HG02973 (cell line): ENCODE measurements at regions not wholly inside any gene's neighbourhood (a gene's known extent, or its start where the extent isn't known, plus 50 kb on each side); places are given as distances from the start of the nearest gene placed in this dataset.
"Not testable (repeated sequence)": the region's sequence is repeated elsewhere in the genome, so short reads cannot be mapped to it uniquely, and the experiment has no call there.

Source experiments
- ATAC-seq: cut with Tn5 transposase; IDR thresholded peaks from one replicate; pipeline ENCODE4 v1.9.1; 2021; ENCODE audit warnings: moderate library complexity; ENCODE audit not compliant: unreplicated experiment

DNA sequence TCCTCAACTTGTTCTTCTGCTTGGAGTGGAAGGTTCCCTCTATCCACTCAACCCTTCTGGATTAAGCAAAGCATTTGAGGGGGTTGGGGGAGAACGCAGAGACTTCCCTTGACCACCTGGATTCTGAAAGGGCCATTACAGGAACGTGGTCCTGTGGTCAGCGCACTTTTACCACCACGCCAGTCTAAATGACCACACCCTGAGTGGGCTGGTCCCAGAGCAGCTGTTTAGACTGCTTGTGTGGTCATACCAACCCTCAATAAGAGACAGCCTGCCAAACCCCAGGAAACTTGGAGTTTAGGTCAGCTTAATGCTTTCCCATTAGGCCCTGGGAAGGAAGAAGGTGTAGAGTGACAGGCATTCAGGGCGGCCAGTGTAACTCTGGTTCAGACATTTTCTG is 165.5 kb upstream of the ATP2B1 start:
- no peak for ATAC-seq

DNA sequence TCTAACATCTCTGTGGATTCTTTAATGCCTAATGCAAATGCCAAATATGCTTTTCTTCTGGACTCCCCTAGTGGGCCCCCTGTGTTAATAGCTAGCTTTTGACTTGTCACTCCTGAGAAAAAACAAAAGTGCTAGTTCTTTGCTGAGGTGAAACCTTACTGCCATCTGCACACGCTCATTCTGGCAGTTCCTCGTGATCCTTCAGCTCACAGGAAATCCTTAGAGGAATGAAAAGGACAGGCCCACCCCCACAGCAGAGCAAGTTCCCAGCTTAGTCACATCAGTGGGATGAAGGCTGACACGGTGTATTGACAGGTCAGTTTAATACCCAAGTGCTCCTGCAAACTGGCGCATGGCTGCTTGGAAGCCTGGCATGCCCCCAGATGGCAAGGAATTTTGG is 165.1 kb upstream of the ATP2B1 start:
- ATAC-seq, result no peak

DNA sequence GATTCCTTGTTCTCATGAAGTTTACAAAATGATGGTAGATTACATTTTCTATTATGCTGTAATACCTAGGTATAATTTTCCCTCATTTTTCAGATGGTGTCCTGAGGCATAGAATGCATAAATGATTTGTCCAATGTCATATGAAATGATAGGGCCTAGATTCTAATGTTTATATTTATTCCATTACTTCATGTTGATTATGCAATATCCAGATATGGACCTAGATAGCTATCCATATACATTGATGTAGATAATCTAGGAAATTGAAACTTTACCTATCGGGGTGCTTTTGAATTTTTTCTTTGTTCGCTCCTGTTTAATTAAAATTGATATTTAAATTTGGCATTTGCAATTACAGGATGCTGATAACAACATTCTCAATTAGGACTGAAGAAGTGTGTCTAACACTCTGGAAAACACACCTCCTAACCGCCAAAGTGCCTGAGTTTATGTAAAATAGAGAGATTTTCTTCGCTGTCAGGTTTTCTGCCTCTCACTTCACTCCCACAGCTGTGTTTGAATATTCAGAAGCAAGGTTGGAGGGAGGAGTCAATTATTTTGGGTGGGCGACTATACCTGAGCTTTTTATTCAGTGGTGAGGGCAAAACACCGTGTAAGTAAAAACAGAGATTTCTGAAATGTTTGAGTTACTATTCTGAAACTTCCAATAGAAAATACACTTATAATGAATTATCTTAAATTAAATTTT is 164.4 kb upstream of the ATP2B1 start:
- no peak for ATAC-seq

DNA sequence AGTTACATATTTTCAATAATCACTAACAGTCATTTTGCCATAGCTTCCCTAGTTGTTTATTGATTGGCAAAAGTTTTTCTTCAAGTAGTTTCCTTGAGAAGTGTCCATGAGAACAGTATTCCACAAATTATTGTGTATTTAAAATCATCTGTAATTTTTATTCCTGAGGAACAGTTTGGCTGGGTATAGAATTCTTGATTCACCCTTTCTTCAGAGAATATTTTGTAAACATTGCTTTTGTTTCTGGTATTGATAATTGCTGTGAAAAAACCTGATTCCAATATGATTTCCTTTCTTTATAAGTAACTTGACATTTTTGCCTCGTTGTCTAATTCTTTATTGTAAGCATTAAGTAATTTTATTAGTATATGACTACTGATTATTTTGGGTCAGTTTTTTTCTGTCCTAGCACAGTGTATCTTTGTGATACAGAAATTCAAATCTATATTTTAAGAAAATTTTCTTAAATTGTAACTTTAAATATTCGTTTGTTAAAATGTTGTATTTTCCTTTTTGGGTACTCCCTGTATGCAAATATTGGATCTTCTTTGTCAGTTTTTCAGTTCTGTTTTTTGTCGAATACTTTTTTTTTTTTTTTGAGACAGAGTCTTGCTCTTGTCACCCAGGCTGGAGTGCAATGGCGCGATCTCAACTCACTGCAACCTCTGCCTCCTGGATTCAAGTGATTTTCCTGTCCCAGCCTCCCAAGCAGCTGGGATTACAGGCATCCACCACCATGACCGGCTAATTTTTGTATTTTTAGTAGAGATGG is 162.0 kb upstream of the ATP2B1 start:
- no peak for ATAC-seq

DNA sequence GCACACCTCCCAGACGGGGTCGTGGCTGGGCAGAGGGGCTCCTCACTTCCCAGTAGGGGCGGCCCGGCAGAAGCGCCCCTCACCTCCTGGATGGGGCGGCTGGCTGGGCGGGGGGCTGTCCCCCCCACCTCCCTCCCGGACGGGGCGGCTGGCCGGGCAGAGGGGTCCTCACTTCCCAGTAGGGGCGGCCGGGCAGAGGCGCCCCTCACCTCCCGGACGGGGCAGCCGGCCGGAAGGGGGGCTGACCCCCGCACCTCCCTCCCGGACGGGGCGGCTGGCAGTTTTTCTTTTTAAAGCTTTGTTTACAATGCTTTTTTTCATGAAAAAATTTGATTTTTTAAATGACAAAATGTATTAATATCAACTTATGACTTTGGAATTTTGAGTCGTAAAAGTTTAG is 159.0 kb upstream of the ATP2B1 start:
- ATAC-seq, result not testable (repeated sequence)

DNA sequence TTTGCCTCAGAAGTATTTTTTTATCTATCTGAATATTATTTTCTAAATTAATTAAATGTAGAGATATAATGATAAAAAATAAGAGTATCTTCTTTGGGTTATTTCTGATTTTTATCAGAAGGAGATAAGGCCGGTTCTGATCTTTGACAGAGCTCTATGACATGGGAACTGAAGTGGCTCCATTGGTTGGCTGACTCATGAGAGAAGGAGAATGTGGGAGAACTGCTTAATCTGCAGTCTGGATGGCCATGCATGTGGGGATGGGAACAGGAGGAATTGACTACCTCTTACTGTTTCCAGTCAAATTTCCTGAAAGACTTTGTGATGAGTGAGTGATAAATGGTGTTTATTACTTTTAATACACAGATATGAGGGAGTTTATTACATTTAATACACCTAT is 155.8 kb upstream of the ATP2B1 start:
- no peak for ATAC-seq

DNA sequence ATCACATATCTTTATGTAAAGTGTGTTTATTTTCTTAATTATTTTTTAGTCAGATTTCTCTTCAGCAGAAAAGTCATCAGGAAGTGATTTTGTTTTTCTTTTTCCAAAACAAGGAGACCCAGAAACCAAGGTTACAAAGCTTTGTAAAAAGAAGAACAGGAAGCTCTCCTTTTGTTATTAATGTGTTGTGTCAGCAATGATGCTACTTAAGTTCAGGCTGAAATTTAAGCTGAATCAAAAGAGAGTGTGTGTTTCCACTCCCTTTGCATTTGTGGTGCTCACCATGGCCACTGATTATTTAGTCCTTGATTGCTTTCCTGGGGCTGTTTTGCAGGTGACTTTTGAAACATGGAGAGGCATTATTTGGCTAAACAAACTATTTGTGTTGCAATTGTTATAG is 155.3 kb upstream of the ATP2B1 start:
- ATAC-seq, result peak; percentile 44

DNA sequence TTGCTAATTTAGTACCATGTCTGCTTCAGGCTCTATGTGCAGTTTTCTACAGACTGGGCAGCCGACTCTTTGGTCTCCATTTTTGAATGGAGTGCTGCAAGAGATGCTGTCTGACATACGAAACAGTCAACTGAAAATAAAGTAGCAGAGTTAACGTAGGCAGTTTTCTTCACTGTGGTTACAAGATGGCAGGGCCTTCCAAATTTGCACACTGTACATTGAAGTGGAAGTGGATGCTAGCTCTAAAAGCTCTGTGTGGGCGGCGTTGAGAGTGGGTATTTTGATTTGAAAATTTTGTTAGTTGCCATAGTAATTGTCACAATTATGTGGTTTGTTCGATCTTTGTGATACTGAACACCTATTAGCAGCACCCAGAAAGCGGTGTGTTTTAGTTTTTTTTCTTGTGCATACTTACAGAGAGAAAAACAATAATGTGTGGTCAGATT is 154.9 kb upstream of the ATP2B1 start:
- peak; percentile 71 for ATAC-seq

DNA sequence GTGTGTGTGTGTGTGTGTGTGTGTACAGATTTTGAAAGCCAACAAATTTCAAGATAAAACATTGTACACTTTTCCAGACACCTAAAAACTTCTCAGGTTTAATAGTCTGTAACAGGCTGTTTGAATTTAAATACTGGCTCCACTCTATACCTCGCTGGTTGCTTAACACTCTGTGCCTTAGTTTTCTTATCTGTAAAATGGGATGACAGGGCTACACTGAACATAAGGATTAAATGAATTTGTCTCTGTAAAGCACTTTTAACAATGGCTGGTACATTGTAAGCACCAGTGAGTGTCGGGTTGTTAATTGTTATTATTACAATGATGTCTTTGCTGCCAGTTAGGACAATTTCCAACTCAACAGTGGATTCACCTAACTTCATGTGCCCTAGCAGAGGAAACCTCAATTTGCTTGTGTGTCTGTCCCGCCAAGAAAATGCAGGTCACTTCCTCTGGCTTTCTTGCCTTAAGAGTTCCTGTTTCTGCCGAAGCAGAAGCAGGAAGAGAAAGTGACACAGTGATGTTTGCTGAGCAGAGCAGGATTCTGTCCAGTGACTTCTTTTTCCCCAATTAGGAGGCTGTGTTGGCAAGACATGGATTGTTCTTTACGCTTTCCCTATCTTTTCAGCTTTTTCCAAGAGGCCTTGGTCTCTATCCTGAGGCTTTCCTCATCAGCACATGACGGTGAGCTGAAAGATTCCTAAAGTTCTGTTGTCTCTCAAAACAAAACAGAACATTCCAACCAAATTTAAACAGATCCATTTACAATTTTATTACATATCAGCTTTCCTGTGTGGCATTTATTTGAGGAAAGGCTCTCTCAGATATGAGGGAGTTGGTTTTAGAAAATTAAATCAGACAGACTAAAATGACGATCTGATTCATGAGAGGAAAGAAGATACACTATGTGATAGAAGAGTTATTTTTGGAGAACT is 154.1 kb upstream of the ATP2B1 start:
- peak; percentile 49 for ATAC-seq

DNA sequence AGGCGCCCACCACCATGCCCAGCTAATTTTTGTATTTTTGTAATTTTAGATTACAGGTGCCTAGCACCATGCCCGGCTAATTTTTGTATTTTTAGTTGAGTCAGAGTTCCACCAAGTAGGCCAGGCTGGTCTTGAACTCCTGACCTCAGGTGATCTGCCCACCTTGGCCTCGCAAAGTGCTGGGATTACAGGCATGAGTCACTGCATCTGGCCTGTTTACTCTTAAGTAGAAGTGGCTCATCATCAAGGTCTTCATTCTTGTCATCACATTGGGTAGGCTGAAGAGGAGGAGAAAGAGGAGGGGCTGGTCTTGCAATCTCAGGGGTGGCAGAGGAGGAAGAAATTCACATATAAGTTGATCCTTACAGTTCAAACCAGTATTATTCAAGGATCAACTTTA is 152.4 kb upstream of the ATP2B1 start:
- no peak for ATAC-seq

DNA sequence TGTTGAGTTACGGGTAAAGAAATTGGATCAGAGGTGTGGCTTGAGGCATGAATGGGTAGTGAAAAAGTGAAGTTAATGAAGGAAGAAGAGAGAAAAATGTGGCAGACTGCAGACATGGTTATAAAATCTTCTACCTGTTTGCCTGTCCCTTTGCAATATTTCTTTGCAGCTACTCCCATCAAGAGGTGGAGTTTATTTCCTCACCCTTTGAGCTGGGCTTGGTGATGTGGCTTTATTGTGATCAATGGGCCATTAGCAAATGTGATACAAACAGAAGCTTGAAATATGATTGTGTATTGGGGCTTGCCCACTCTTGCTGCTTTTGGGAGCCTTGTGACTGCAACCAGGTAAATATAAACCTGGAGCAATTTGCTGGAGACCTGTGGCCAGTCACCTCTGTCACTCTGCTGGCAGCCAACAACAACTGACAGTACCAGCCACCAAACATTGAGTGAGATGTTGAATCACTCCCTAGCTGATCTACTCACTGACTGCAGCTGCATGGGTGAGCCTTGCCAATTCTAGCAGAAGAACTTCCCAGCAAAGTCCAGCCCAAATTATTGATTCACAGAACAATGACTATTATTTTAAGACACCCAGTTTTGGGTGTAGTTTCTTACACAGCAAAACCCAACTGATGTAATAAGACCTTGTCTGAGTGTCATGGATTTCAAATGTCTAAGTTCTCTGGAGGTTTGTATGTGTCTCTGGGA is 151.0 kb upstream of the ATP2B1 start:
- ATAC-seq, result no peak

DNA sequence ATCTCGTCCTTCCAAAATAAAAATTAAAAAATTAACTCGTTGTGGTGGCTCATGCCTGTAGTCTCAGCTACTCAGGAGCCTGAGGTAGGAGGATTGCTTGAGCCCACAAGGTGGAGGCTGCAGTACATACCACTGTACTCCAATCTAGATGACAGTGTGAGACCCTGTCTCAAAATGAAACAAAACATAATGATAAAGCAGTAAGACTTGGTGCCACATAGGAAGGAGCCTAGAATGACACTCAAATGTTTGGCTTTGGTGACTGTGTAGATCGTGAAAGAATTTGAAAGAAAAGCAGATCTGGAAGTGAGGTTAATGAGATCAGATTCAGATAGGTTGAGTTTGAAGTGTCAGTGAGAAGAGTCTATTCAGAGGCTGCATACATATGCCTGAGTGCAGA is 150.1 kb upstream of the ATP2B1 start:
- no peak for ATAC-seq

DNA sequence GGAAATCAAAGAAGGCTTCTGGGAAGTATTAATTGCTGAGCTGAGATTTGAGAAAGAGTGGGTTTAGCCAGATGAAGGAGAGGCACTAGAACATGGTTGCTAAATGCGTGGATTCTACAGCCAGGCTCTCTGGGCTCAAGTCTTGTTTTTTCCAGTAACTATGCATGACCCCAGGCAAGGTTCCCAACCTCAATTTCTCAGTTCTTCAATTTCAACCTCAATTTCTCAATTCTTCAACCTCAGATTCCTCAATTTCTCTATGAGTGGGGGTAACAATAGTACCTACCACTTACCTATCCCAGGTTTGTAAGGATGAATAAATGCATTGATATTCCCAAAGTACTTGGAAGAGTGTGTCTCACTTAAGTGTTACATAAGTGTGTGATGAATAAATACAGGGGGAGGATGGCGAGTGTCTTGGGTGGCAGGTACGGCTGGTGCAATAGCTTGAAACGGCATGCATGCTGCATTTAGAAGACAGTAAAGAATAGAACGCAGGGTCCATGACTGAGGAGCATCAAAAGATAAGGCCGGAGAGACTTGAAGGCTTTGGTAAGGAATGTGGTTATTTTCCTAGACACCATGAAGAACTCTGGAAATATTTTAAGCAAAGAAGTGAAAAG is 149.1 kb upstream of the ATP2B1 start:
- peak; percentile 41 for ATAC-seq

DNA sequence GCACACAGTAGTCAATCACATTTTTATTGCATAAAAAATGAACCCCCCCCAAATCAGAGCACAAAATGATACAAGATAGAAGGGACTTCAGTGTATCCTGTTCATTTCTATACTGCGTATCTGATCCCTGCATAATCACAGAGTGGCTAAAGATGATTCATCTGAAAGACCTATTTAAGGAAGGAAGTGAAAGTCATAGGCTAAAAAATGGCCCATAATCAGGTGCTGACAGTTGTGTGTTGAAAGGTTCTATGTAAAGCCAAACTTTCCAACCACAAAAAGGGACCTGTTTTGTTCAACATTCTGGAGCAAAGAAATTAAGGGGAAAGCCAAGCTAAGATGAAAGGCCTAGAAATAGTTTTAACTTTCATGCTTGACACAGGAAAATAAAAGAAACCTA is 147.8 kb upstream of the ATP2B1 start:
- ATAC-seq, result peak; percentile 76

DNA sequence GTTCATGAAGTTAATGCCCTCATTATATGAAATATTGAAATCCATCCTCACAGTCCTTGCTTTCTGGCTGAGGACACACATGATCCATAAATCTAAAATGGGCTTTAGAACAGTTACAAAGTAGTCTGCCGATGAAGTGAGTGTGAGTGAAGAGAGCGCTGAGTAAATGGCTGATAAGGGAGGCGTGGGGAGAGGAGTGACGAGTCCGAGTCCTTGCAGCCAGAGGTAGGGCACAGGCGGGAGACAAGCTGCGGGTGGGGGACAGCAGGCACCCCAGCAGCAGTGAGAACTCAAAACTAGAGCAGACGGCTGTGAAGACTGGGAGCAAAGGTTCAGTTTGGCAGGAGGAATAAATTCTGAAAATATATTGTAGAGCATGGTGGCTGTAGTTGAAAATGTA is 140.1 kb upstream of the ATP2B1 start:
- ATAC-seq, result no peak

DNA sequence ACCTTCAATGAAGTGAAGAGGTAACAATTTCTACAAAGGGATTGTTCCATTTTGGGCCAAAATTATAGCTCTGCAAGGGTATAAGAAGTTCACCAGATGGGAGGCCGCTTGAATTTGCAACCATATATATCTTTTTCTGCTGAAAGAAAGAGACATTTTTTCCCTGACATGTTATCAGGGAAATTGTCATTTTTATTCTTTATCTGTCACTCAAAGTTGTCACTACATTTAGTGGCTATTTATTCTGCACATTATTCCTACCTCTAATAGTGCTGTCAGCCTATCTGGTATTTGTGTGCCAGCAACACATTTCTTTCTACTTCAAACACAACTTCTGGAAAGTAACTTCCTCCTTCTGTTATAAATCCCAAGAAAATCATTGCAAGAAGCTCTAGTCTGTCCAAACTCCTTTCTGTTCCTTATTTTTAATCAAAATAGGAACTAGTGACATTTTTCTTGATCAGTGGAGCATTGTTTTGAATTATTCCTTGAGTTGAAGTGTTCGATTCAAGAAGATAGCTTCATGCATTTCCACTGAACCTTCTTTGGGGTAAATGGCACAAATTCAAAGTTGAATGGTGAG is 137.9 kb upstream of the ATP2B1 start:
- ATAC-seq, result no peak

DNA sequence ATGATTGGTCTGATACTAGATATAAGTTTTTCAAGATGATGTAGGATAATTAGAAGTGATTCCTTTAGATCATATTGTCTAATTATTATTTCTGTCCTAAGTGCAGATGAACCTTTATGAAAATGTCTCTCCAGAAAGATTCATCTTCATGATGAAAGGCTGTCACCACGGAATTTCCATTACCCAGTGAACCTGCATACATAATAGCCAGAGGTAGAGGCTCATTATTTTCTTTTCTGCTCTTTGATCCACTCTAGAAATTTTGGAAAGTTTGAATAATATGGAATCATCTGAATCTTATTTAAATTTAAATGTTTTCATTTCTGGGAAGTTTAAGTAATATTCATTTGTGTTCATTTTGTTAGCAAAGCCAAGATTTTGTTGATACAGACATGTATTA is 137.1 kb upstream of the ATP2B1 start:
- ATAC-seq, result no peak

DNA sequence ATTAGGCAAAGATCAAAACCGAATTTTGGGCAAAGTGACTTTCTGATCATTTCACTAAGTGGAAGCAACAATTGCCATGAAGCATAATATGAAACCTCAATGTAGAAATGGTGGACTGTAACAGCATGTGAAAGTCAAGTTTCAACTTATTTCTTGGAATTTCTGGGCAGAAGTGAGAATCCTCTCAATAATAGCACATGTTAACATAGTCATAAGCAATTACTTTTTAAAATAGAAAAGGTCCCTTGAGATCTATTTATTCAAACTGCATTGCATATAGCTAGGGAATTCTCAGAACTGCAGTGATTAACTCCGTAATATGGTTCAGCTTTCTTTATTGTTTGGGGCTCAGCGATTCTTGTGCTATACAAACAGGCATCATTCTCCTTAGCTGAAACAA is 136.7 kb upstream of the ATP2B1 start:
- ATAC-seq, result no peak

DNA sequence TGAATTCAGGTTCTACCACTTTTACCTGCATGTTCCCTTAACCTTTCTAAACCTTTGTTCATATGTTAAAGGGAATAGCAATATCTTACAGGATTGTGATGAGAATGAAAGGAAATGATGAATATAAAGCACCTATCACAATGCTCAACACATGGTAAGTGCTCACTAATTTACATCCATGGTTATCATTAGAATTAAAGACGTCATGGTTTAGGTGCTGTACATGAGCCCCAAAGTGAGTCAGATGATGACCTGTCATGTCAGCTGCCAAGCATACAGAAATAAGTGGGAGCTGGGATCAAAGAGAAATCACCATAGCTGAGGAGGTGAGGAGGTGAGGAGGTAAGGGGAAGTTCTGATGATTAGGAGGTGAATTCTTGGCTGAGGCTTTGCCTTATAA is 135.9 kb upstream of the ATP2B1 start:
- no peak for ATAC-seq
